ENCODE measurements at regions not wholly inside any gene's neighbourhood (a gene's known extent, or its start where the extent isn't known, plus 50 kb on each side); places are given as distances from the start of the nearest gene placed in this dataset.
A peak's percentile ranks its signal among the peaks of the same experiment; 100 is the strongest.

DNA sequence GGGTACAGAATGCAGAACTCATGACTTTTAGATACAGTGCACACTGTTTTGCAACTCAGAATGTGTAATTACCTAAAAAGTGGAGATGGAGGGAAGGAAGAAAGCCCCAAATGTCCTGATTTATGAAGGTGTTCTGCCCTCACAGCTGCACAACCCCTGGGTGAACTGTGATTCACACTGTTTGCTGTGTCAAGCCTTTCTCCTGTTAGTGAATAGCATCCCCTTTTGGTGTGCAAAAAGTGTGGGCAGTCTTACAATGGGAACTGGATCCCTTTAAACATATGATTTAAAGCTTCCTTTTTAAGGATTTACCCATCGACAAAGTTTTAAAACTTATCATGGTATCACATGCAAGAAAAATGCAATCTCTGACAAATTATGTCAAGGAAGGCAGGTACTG is 633.4 kb upstream of the EPHA7 start:
- DNase-seq, result peak; percentile 37

DNA sequence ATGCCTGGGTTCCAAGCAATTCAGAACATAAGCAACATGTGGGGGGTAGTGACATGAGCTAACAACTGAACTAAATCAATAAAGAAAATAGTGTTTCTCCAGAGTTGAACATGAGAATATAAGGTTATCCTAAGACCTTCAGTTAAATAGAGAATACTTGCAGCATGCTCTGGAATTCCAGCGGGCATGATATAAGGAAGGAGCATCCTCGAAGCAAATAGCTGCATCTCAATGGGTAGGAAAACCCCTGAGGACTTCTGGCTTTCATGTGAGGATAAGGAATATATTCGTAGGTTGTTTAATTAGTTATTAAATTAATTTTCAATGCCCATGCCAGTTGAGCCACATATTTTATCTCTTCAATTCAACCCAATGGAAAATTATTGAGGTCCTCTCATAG is 631.2 kb upstream of the EPHA7 start:
- no peak for DNase-seq

DNA sequence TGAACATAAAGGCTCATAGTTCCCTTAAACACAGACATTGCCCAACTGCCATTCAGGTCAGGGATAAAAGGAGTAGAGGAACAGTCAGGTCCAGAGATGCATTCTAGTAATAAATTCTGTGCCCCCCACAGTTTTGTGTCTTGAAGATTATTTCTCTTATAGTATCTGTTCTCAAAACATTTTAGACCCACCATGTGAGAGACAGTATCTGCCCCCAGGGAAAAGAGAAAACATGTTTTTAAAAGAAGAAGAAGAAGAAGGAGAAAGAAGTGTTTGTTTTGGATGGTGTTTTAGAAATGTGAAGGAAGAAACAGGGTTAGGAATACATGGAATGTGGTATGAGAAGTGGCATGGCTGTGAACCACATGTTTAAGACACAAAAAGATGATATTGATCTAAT is 629.6 kb upstream of the EPHA7 start:
- no peak for DNase-seq

DNA sequence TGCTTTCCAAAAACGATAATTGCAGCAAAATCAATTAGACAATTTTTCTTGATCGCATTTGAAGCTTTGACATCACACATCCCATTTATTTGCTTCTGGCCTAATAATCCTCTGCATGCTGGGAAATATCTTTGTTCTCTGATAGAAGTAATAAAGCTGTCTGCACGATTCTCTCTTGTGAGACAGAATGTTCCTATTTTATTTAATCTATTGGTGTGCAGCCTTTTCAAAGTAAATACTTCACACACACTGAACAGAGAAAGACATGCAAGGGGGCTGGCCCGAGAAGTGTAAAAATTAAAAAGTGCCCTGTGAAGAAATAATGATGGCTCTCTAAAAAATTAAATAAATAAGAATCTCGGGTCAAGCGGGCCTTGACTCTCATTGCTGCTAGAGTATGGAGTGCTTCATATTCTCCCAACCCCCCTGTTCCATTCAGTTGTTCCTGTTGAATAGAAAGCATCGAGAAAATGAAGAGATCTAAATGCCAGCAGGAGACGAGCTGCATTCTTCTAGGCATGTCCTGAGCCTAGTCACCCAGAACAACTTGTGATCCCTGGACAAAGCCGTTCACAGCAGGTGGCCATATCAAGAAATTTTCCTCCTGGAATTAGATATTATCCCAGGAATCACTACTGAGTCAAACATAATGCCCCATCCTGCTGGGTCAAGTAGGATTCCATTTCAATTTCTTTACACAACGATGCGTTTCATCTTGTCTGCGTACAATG is 625.9 kb upstream of the EPHA7 start:
- peak; percentile 50 for DNase-seq

DNA sequence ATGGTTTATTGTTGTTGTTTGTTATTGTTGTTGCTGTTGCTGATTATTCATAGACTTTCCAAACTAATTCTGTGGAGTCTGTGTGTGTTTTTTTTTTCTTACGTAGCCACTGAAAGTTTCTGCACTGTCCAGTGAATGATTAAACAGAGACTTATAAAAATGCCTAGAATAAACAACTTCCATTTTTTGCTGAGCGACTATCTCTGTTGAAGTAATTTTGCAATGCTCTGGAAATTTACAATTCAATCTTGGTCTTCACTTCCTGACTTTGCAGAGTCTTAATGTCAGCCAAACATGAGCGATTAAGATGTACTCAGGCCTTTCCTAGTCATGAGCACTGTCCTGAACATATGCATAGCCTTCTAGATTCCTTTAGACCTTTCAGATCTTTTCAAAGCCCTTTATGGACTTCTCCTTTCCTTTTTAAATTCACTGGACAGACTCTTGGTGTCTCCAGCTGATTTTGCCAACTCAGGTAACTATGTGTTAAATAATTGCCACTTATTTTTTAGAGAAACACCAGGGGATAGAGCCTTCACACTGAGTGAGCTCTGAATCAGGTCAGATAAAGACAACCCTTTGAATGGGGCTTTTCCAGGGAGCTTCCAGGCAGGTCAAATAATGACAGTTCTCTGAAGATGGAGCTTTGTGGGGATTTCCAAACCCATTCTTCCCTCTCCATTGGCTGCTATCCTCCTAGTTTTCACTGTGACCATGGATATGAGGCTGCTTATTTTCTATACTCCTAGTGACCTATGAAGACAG is 622.8 kb upstream of the EPHA7 start:
- DNase-seq, result no peak

DNA sequence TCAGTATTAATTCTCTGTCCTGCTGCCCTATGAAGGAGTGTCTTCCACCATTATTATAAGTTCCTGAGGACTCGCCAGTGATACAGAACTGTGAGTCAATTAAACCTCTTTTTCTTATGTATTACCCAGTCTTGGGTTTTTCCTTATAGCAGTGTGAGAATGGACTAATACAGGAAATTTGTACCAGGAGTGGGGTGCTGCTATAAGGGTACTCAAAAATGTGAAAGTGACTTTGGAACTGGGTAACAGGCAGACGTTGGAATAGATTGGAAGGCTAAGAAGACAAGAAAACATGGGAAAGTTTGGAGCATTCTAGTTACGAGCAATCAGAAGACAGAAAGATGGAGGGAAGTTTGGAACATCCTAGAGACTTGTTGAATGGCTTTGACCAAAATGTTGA is 616.7 kb upstream of the EPHA7 start:
- DNase-seq, result no peak

DNA sequence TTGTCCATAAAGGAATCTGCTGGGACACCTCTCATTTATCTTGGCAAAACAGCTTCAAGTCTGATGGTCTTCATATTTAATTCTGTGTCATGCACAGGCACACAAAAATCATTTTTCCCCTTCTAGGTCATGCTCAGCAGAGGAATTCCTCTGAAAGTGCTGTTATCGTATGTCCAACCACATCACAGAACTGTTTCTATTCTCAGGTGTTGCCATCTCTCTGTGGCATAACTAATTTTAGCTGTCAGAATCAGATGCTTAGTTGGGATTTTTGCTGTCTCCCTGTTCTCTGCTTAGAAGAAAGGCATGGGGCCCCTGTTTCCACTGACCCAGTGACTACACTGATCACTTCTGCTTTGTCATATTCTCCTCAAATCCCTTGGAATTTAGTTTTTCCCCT is 608.0 kb upstream of the EPHA7 start:
- DNase-seq, result no peak

DNA sequence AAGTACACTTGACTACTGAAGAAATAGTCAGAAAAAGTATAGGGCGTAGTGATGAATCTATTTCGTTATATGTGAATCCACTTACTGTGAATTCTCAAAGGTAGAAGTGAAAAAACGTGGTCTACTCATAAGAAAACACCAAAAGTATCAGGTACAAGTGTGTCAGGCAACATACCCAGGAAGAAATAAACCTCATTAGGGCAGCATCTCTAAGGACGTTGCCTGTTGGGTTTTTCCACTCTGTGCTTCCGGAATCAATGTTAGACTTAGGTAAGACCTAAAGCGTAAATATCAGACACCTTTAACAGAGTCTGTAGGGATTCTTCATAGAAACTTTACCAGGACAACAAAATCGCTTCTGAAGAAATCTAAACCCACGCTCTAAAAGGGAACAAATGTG is 607.2 kb upstream of the EPHA7 start:
- DNase-seq, result no peak

DNA sequence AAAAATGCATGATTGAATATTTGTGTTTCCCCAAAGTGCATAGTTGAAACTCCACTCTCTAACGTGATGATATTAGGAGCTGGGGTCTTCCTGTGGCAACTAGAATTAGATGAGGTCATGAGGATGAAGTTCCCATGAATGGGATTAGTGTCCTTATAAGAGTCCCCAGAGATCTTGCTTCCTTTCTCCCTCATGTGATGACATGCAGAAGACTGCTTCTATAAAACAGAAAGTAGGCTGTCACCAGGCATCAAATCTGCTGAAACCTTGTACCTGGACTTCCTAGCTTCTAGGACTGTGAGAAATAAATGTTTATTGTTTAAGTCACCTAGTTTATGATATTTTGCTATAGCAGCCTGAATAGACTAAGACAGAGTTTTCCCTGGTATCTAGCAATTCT is 586.5 kb upstream of the EPHA7 start:
- DNase-seq, result no peak

DNA sequence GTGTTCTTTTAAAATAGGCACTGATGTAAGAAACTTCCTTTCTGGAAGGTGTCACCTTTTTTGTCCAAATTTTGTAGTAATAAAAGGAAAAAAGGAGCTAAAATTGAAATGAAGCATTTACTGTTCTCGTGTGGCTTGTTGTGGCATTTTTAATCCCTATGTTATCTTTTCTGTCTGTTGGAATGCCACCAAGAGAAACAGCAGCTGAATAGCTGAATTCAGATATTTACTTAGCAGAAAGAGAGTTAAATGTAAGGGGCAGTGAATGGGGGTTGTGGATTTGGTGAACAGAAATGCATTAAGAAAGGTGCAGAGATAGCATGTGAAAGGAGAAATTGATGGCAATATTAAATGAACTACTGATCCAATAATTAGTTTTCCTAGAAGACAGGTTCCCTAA is 573.6 kb upstream of the EPHA7 start:
- DNase-seq, result peak; percentile 0

DNA sequence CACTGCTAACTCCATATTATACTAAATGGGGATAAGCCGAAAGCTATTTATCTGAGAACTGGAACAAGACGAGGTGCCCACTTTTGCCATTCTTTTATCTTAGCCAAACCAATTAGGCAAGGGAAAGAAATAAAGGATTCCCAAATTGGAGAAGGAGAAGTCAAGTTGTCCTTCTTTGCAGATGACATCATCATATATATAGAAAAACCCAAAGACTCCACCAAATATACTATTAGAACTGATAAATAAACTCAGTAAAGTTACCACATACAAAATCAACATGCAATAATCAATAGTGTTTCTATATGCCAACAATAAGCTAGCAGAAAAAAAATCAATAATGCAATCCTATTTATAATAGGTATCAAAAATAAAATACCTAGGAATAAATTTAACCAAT is 570.3 kb upstream of the EPHA7 start:
- DNase-seq, result no peak

DNA sequence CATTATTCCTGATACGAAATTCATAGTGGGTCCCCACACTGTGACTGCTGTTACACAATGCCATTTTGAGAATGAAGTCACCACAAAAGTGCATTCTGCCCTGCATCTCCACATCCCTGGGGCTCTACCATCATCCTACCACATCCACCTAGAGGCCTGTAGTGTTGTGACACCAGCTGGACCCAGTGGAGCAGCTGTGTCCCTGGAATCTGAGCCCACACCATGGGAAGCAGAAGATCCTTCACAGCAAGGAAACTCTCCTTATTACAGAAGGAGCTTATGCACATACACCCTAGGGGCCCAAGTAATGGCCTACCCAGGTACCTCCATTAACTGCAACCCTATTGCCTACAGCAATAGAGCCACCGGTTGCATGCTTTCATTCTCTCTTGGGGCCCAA is 566.6 kb upstream of the EPHA7 start:
- no peak for DNase-seq

DNA sequence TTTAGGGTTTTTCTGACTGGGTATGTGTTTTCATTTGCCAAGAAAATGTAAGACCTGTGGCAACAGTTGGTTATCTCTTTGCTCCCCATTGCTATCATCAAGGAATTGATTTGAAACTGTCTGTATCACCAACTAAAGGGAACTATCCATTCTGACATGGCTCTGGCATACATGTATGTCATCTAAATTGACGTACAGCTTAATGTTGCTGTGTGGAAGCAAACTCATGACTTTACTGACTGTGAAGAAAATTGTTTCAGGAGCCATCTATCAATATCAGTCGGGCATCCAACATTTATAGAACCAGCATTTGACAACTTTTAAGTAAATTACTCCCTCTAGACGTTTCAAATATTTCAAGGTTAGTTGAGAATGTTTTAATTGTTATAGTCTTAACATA is 555.8 kb upstream of the EPHA7 start:
- no peak for DNase-seq

DNA sequence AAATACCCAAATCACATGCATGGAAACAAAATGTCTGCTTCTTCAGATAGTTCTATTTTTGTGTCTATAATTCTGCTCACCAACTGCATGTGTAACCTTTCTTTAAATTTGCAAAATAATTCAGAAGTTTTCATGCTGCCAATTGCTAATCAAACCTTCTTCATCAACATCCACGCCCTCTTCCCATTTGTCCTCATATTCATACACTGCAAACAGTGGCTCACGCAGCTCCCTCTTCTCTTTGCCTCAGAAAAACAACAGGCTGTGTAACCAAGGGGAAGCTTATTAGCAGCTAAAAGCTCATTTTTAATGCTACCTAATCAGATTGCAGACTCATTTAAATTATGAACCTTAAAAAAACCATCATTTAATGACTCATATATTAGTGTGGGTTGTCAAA is 555.0 kb upstream of the EPHA7 start:
- no peak for DNase-seq

DNA sequence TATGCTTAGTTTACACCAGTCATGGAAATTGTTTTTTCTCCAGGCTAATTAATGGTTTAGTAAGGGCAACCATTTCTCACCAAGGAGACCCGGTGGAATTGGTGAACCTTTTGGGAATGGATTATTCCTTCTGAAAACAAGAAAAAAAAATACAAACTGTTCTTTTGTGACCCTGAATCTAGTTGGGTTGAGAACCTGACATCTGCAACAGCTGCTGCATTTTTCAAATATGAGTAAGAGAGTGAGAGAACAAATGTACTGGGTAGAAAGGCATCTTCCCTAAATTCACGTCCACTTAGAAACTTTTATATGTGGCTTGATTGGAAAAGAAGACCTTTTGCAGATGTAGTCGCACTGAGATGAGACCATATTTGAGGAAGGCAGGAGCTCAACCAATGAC is 553.4 kb upstream of the EPHA7 start:
- DNase-seq, result no peak

DNA sequence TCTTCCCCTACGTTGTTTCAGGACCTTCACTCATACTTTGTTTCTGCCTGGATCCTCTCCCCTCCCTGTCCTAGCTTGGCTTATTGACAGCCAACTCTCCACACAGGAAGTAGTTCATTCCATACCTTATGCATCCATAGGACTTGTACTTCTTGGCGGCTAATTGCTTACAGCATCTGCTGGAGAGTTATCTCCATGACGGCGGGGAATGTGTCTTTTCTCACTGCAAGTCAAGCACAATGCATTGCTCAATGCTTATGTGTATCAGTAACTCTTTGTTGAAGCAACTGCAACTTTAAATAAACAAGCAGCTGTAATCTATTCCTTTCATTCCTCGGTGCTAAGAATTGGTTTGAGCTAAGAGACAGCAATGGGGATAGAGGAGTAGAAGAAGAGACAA is 551.3 kb upstream of the EPHA7 start:
- no peak for DNase-seq

DNA sequence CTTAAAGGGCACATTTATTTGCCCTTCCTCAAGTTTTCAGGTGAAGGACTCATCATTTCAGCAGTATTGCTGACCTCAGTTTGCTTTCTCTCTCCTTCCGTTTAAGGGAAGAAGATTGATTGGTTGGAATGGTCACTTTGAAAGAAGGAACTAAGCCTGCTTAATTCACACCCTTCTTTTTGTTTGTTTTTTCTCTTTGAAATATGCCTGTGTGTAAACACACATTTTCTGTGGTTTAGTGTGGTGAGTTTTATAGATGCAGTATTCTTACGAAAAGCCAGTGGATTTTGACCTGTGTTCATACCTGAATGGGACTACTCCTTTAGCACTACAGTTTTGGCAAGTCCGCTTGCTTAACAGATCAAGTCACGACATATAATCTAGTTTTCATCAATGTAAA is 548.8 kb upstream of the EPHA7 start:
- DNase-seq, result no peak

DNA sequence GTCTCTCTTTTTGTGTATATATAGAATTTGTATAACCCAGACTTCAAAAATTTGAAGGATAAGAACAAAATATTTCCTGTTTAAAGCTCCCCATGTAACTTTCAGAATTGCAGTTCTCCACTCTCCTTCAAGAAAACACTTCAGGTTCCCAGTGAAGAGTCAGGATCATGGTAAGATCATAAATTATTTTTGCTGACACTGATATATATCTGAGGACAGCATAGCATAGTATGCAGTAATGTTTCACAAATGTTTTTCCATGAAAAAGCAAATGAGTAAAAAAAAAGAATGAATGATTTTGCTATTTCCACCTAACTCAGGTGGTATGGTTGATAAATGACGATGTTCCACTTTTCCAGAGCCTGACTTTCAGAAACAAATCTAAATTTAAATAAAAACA is 545.6 kb upstream of the EPHA7 start:
- DNase-seq, result no peak

DNA sequence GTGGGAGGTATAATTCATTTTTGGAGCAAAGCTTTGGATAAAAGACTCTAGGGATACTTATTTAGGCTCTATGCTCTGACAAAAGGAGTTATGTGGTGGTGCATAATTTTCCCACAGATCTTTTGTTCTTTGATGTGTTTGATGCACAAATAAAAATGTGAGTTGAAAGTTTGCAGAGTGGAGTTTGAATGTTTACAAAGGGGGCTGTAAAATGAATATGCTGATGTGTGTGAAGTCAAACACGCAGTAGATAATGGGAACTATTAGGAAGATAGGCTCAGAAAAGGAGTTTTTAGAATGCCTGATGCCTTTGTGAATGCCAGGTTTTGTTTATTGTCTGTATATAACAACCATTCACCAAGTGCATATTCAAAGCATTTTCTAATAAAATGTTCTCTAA is 545.0 kb upstream of the EPHA7 start:
- DNase-seq, result no peak

DNA sequence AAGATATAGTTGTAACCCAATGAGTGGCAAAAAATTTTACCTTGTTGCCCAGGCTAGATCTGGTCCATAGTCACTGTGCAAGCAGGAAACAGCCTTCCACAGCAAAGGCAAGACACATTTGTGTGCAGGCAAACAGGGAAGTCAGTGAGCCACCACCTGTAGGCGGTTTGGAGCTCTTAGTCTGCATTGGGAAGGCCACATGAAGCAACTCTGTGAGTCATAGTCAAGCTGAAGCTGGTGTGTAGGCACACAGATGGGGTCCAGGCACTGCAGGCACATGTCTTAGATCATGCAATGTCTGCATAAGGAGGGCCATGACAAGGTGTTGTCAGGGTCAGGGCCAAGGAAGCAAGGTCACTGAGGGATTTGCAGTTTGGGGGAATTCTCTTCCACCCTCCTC is 543.2 kb upstream of the EPHA7 start:
- DNase-seq, result no peak

DNA sequence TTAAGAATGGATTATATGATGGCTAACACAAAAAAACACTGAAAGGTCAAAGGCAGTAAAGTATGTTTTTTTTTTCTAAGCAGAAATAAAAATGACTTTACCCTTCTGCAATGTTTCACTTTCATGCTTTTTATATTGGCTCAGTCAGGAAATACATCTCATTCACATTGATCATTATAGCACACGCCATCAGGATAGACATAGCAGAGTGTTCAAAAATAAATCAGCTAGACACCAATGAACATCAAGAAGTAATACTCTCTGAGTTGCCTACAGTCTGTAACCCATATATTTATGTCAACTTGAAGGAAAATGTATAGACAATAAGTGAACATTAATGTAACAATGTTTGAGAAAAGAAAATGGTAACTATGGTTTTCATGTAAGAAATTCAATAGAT is 535.2 kb upstream of the EPHA7 start:
- no peak for DNase-seq

DNA sequence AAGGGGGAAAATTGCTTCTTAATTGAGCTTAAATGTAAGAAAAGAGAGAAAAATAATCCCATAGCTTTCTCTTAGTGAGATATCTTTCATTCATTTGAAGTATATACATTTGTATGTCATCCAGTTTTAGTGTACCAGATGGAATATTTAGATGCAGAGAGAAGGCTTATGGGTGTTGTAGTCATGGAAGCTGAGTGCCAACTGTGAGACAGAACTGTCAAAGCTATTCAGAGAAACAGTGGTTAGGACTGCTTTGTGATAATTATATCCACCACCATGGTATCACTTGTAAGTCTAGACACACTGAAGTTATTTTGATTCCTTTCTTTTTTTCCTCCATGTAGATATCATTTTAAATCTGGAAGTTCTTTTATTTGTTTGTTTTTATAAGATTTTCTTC is 524.3 kb upstream of the EPHA7 start:
- no peak for DNase-seq

DNA sequence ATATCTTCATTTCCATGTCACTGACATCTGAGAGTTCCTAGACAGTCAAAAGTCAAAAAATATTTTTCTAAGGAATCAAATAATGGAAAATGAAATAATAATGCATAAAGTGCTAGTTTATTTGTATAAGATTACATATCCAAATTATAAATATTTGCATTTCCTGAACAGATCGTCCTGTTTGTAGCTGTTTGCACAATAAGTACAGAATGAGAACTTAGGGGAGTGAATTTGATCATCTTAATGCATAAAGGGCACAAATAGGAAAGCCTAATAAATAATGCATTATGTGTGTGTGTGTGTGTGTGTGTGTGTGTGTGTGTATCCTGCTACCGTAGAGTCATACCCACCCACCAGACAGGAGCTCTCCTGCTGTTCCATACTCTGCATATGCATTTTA is 521.0 kb upstream of the EPHA7 start:
- DNase-seq, result no peak

DNA sequence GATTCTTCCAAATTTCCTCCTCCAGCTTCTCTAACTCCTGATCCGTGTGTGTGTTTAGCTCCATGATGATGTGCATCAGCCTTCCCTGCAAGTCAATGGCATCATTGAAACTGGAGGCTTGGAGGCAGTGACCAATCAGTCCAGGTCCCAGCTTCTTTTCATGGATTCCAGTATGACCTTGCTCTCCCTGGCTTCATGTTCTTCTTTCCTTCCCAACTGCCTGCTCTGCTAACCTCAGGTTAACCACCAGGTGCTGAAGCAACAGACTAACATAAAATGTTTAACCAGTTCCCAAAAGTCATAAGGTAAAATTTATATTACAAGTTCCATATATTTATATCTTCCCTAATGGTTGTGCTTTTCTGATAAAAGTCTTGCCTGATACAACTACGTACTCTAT is 512.8 kb upstream of the EPHA7 start:
- no peak for DNase-seq

DNA sequence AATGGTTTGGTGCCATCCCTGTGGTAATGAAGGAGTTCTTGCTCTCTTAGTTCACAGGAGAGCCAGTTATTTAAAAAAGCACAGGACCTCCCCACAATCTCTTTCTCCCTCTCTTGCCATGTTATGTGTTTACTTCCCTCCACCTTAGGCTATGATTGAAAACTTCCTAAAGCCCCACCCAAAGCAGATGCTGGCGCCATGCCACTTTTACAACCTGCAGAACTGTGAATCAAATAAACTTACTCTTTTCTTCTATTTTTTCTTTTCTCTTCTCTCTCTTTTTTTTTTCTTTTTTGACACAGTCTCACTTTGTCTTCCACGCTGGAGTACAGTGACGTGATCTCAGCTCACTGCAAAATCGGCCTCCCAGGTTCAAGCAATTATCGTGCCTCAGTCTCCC is 508.4 kb upstream of the EPHA7 start:
- no peak for DNase-seq

Data from kidney glomerular epithelial cell (primary cell).